Astrocyte of the cerebellum (primary cell): ENCODE measurements at regions not wholly inside any gene's neighbourhood (a gene's known extent, or its start where the extent isn't known, plus 50 kb on each side); places are given as distances from the start of the nearest gene placed in this dataset.
A peak's percentile ranks its signal among the peaks of the same experiment; 100 is the strongest.

ENCODE experiments used
- DNase-seq: peaks from one replicate; pipeline ENCODE4 v3.0.0-alpha.2; 2011; ENCODE audit warnings: low read depth
- H3K4me3 ChIP-seq: 2 replicates; pipeline ENCODE4 v1.5.1; 2011; ENCODE audit warnings: mild to moderate bottlenecking, low read depth, low read length, moderate library complexity
- in situ Hi-C: cut with HindIII; loops from 2 replicates; pipeline ENCODE4 v1.10.0; 2017; ENCODE audit warnings: low sequenced_read_pairs
- TF ChIP-seq, protein P1 (sequence below): IDR thresholded peaks from 2 replicates; pipeline ENCODE4 v1.5.1; 2012; ENCODE audit warnings: low read length, low read depth, moderate library complexity, mild to moderate bottlenecking; ENCODE audit errors: missing control alignments

DNA sequence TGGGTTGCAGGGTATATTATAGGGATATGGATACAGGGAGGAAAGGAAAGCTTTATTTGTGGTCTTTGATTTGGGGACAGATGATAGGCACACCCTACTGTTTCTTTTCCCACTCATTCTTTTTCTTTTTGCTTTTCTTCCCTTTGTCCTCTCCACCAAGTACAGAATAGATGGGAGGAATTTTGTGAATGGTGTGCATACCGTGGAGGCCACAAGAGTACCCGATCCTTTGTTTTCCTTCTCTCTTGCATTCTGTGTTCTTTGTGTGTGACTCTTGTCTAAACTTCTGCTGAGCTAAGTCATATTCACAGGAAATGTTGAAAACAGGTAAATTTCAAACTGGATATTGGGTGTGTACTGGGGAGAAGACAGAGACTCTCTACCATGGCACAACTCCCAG is 321.4 kb upstream of the SLC8A1 start:
- no peak for DNase-seq
- H3K4me3 ChIP-seq, result no peak overlapping the region
- TF ChIP-seq, protein P1, sequence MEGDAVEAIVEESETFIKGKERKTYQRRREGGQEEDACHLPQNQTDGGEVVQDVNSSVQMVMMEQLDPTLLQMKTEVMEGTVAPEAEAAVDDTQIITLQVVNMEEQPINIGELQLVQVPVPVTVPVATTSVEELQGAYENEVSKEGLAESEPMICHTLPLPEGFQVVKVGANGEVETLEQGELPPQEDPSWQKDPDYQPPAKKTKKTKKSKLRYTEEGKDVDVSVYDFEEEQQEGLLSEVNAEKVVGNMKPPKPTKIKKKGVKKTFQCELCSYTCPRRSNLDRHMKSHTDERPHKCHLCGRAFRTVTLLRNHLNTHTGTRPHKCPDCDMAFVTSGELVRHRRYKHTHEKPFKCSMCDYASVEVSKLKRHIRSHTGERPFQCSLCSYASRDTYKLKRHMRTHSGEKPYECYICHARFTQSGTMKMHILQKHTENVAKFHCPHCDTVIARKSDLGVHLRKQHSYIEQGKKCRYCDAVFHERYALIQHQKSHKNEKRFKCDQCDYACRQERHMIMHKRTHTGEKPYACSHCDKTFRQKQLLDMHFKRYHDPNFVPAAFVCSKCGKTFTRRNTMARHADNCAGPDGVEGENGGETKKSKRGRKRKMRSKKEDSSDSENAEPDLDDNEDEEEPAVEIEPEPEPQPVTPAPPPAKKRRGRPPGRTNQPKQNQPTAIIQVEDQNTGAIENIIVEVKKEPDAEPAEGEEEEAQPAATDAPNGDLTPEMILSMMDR, result no peak
- in situ Hi-C loops, result no loop called here

DNA sequence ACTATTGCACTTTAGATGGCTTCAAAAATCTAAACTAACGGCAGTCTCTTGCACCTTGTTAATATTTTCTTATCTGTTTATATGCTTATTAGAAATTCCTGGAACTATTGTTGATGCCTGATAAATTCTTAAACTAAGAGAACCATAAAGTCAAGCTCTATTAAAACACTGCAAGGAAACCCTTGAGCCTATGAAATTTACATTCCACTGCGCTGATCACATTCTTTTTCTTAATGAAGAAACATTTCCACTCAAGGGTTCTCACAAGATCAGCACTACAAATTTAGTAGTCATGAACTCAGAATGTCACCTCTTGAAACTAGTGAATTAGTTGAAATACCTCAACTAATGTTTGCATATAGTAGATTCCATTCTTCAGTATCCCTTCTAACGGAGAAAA is 331.8 kb upstream of the SLC8A1 start:
- no peak overlapping the region for H3K4me3 ChIP-seq
- in situ Hi-C loops, result no loop called here
- no peak for DNase-seq
- TF ChIP-seq, protein P1, result no peak

- H3K4me3 ChIP-seq, result no peak overlapping the region
- TF ChIP-seq, protein P1, result no peak
- in situ Hi-C loops, result no loop called here
- no peak for DNase-seq
Measured at GRCh38 chr2:40786636-40787035, 334.7 kb upstream of the SLC8A1 start.

DNA sequence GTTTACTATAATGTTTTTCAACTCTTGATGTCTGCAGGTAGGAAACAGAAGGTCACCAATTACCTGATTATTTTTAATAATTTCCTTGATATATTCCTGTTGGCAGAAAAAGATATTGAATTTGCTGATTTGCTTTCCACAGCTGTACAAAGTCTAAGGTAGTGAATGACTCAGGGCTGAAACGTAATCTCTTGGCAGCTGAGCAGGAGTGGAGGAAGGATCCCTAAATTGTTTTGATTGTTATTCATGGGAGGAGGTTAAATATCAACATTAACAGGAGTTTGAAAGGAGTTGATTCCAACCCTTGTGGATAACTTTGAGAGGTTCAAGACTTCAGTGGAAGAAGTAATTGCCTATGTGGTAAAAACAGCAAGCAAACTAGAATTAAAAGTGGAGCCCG is 345.2 kb upstream of the SLC8A1 start:
- TF ChIP-seq, protein P1, result no peak
- in situ Hi-C loops, result no loop called here
- peak; percentile 9 for DNase-seq
- no peak overlapping the region for H3K4me3 ChIP-seq

- TF ChIP-seq, protein P1, result no peak
- no peak for DNase-seq
- H3K4me3 ChIP-seq, result no peak overlapping the region
- in situ Hi-C loops, result no loop called here
Measured at GRCh38 chr2:40803900-40804299, 352.0 kb upstream of the SLC8A1 start.

GRCh38 chr2:40809156-40809555 is 357.3 kb upstream of the SLC8A1 start:
- in situ Hi-C loops, result no loop called here
- no peak for DNase-seq
- TF ChIP-seq, protein P1, result no peak
- H3K4me3 ChIP-seq, result no peak overlapping the region

DNA sequence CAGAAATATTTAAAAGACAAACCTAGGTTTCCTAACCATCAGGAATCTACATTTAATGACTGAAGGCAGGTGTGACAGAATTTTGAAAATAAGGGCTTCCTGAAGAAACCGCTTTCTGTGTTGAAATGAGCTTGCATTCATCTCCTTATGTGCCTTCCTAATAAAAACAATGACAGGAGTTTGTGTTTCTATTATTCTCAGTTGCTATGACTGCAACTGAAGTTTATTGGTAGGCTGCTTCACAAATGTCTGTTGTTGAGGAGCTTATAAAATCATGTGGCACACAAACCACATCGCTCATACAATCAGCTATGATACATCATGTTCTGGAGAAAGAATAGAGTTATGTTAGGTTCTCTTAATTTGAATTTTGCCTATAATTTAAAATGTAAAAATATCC is 362.7 kb upstream of the SLC8A1 start:
- TF ChIP-seq, protein P1, result no peak
- in situ Hi-C loops, result no loop called here
- no peak for DNase-seq
- H3K4me3 ChIP-seq, result no peak overlapping the region
